Glomerular visceral epithelial cell (primary cell): ENCODE measurements at regions not wholly inside any gene's neighbourhood (a gene's known extent, or its start where the extent isn't known, plus 50 kb on each side); places are given as distances from the start of the nearest gene placed in this dataset.
"Not testable (repeated sequence)": the region's sequence is repeated elsewhere in the genome, so short reads cannot be mapped to it uniquely, and the experiment has no call there.

ENCODE experiments used
- DNase-seq: peaks from one replicate; pipeline ENCODE4 v3.0.0-alpha.2; 2016; ENCODE audit errors: extremely low spot score

DNA sequence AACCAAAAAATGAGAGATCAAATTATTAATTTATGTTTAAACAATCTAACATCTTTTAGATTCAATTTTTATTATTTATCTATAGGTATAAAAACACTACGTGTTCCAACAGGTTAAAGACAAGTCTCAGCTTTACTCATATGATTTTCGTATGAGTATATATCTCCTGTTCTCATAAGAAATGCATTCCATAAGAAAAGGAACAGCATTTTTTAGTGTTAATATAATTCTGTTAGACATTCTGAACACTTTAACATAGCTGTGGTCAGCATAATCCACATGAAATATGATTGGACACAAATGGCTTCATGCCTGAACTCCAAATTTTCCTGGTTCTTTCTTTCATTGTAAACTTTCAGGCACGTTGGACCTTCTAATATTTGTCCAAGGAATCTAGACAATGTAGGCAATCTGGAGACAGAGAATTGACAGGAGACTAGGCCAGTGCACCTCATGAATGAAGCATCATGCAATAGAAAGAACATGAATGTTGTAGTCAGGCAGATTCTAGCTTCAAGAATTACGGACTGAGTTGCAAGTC lies 1122.0 kb upstream of the ALCAM start:
- no peak for DNase-seq

DNA sequence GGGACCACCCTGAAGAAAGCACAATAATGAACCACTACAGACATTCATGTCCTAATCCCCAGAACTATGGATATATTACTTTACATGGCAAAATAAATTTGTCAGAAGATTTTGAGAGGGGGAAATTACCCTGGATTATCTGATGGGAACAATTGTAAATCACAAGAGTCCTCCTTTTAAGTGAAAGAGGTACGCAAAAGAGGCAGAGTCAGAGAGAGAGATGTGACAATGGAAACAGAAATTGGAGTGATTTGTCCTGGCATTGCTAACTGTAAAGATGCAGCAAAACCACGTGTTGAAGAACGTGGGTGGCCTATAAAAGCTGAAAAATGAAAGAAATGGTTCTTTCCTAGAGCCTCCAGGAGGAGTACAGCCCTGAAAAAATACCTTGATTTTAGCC lies 1121.4 kb upstream of the ALCAM start:
- DNase-seq: no peak

DNA sequence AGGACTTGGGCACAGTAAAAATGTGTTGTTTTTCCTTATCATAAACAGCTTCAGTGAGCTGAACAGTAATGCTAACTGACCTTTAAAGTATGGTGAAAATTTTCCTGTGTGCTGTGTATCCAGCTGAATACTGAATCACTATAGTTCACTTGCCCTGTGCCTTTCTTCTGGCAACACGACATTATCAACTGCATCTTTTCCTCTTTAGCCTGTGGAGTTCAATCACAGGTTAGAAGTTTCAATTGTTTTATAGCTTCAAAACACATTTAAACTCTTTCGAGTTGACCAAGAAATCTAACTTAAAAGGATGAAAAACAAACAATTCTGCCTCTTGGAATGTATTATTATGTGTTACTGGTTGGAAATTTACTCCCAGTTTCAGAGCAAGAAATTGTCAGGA lies 1120.7 kb upstream of the ALCAM start:
- DNase-seq: no peak

DNA sequence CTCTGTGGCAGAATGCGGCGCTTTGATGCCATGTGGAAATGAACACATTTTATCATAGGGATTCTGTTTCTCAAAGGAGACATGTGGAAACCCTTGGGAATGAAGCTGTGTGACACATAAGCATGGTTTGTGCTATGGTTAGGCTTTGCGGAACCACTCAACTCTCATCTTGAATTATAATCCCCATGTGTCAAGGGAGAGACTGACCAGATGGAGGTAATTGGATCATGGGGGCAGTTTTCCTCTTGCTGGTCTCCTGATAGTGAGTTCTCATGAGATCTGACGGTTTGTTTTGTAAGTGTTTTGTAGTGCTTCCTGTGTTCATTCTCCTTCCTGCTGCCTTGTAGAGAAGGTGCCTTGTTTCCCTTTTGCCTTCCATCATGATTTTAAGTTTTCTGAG lies 1109.2 kb upstream of the ALCAM start:
- DNase-seq: no peak

DNA sequence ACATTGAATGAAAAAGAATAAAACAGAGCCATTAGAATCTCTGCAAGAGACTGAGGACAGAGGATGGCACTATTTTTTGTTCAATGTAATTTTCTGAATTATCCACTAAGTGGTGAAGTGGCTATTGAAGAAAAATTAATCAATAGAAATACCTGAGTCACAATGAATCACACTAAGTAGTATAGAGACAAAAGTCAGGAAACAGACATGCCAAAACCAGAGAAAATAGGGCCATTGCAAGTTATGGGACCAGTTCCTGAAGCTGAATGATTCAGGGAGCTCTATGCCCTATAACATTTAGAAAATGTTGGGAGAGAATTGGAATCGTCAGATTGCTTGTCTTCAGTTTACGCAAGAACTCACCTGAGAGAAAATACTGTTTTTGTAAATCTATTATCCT lies 1103.2 kb upstream of the ALCAM start:
- DNase-seq: no peak

DNA sequence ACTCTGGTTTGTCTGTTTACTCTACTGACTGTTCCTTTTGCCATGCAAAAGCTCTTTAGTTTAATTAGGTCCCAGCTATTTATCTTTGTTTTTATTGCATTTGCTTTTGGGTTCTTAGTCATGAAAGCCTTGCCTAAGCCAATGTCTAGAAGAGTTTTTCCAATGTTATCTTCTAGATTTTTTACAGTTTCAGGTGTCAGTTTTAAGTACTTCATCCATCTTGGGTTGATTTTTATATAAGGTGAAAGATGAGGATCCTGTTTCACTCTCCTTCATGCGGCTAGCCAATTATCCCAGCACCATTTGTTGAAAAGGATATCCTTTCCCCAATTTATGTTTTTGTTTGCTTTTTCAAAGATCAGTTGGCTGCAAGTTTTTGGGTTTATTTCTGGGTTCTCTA lies 1100.5 kb upstream of the ALCAM start:
- DNase-seq: not testable (repeated sequence)

DNA sequence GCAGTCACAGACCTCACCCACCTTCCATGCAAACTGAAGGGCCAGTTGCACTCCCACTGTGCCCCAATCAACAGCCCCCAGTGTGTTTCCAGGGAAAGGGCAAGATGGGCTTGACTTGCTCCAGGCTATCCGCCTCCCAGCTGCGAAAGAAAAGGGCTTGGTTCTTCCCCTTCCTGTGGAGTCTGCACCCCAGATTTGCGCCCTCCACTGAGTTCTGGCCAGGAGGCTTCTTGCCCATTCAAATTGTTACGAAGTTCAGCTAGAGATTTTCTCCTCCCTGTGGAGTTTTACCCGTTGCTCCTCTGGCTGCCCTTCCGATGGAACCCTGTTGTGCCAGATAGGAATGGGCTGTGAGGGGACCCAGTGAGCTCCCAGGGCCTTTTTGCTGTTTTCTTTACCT lies 1096.9 kb upstream of the ALCAM start:
- DNase-seq: no peak

DNA sequence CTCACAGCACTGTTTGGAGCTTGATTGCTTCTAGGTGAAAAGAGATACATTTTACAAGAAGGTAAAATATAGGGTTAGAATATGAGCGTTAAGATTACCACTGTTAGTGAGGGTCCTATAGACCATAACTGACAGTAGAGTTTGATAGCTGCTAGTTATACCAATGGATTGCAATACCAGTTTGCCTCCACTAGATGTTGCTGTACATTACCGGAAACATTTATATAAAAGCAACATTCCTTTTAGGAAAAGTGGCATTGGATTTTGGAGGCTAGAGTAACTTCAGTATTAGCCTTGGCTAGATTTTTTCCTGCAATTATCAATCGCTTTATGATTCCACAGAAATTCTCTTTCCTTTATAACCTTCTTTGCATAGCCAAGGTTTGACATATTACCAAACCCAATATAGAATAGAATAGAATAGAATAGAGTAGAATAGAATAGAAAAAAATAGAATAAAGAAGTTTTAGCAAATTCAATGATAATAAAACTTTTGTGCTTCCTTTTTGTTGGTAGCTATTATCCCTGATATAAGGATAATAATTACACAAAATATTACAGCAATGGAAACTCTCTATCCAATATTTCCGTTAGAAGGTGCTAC lies 1093.6 kb upstream of the ALCAM start:
- peak; percentile 31 for DNase-seq

DNA sequence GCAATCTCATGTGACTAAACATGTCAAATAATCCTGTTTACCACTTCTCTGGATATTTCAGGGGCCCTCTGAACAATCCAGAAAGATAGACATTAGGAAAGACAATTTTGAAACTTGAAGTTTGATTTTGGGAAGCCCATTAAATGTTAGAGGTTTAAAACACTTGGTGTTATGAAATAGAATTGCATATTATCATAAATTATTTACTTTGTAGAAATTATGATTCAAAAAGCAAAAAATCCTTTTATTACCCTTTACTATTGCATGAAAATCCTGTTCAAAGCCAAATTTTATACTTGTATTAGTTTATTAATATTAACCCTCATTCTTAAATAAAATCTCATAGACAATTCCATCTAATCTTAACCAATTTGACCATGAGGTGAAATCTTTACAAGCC lies 1091.5 kb upstream of the ALCAM start:
- DNase-seq: no peak

DNA sequence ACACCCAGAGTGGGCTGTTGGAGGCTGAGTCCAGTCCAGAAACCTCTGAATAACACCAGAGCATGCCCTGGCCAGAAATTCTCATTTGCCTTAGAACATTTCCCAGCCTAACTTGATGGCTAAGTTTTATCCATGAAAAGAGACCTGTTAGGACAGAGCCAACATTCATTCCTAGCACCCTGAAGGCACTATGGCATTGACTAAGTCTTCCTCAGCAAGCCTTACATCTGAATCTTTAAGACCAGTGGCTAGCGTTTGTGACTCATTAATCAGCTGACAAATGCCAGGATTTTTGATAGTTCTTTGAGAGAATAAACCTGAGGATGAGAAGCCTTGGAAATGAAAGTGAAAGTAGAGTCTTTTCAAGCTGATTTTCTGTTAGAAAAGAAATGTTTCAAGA lies 1087.1 kb upstream of the ALCAM start:
- peak; percentile 54 for DNase-seq

DNA sequence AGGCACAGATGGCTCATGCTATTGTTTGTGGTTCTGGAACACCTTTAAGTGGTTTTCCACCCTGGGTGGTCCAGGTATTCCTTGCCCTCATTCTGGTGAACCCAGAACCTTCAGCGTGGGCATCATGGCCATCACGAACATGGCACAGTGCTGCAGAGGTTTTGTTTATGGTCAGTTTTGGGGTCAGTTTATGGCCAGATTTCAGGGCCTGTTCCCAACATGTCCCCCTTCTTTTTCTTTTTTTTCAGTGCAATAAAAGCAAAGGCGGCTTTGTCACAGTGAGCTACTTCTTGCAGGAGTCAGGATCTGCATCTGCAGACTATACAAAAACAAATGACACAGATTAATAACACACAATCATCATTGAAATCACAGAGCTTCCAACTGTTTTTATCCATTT lies 1085.0 kb upstream of the ALCAM start:
- DNase-seq: no peak

DNA sequence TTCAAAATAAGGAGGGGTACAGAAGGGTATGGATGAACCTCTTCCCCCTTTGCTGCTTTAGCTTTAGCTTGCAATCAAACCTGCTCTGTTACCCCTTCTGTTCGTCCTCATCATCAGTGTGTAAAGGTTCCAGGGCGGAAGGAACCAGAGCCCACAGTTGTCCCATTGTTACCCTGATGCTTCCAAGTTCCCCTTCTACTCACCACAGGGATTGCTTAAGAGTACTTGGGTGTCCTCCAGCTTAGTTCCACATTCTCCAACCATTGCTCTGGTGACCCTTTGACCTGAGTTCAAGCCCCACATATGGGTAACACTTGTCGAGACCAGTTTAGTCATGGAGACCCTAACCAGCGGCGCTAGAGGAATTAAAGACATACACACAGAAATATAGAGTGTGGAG lies 1080.1 kb upstream of the ALCAM start:
- no peak for DNase-seq

DNA sequence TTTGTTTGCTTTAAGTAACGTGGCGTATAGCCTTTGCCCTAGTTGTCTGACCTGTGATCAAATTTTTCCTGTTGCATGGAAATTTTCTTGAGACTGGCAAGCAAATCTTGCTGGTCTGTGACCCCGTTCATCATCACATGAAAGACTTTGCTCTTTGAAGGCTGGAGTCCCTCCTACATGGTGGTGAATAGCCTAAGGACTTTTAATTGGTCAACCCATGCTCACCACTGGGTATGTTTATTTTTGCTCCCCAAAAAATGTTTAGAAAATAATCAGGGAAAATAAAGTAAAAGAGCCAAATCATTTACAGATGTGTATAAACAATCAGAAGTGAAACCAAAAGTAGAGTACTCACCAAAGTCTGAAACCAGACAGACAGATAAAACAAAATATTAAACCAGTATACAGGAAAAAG lies 1075.3 kb upstream of the ALCAM start:
- no peak for DNase-seq

DNA sequence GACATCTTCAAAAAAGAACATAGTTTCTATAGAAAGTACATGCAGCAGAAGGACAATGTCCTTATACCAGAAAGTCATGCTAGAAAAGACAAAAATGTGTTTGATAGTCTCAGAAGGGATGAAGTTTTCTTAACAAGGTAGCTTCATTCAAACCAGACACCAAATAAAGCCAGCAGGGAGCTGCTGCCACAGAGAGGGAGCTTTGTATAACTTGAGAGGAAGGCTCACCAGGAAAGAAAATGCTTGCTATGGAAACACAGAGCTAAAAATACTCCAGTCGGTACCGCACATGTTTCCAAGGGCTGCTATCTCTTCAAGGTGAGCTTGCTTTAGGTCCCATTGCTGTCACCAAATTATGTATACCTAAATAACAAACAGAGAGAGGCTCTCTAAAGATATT lies 1074.8 kb upstream of the ALCAM start:
- no peak for DNase-seq

DNA sequence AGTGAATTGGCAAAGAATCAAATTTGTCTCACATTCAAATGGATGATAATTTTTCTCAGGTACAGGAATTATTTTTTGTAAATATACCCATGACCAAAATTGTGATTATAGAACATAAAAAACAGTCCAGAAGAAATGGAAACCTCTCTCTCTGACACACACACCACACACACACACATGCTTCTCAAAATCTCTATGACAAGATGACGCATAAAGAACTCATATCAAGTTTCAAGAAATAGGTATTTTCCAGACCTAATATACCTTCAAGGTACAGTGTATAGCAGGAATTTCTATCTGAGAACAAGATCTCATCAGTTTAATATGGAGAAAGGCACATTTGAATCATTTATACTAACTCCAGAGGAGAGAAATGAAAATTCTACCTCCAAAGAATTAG lies 1069.1 kb upstream of the ALCAM start:
- no peak for DNase-seq

DNA sequence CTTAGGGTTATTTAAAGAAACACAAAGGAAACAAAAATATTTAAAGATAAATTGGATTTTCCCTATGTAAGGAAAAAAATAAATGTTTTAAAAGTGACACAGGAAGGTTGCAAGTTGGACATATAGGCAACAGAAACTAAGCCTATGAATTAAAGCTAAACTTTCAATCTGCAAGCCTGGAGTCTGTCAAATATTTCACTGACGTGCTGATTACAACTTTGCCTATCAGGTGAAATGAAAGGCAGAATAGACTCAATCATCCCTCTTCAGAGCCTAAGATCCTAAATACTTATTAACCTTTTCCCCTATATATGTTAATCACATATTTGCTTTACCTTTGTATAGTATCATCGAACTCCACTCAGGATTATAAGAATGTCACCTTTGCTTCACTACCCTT lies 1068.0 kb upstream of the ALCAM start:
- no peak for DNase-seq

DNA sequence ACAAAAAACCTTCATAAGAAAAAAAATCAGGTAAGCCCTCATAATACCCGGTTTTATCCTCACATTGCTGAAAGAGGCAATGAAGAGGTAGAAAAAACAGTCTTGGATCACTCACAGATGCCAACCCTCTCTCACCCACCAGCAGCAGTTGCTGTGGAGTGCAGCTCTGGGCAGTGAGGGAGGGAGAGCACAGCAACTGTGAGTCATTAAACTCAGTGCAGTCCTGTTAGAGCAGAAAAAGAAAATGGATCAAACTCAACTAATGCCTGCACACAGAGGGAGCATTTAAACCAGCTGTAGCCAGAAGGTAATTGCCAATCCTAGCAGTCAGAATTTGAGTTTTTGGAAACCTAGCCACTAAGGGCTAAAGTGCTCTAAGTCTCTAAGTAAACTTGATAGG lies 1050.6 kb upstream of the ALCAM start:
- peak; percentile 9 for DNase-seq

DNA sequence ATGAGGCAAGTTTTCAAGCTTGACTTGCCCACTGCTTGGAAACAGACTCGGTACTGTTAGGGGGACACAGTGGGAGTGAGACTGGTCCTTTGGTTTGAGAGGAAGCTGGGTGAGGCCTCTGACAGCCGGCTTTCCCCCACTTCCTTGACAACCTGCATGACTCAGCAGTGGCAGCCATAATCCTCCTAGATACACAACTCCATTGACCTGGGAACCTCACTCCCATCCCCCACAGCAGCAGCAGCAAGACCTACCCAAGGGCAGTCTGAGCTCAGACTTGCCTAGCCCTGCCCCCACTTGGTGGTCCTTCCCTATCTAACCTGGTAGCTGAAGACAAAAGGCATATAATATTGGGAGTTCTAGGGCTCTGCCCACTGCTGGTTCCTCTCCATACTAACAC lies 1043.5 kb upstream of the ALCAM start:
- no peak for DNase-seq

DNA sequence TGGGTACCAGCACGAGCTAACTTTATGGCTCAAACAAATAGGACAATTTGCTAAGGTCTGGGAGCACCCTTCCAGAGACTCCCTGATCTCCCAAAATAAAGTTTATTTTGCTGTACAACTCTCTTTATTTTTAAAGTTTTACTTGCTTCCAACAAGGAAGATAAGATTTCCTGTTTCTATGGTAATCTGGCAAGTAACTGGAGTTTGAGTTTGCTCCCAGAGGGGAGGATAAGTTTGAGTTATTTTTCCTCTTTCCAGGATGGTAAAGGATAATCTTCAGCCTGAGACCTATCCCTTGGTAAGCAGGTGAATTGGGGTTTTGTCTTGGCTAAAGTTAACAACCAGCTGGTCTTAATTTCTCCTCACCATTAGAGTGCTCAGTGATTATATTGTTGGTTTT lies 1019.4 kb upstream of the ALCAM start:
- no peak for DNase-seq

DNA sequence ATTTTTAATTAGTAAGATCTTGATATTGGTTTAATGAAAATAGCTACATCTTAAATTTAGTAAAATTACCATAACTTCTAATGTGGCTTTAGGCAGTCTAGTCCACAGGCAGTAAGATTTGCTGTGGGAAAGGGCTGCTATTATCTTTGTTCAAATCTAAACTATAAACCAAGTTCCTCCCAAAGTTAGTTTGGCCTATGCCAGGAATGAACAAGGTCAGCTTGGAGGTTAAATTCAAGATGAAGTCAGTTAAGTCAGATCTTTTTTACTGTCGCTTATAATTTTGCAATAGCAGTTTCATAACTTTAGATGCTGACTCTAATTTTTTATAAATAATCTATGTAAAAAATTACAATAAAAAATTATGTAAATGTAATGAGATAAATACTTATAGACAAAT lies 1016.9 kb upstream of the ALCAM start:
- DNase-seq: no peak

DNA sequence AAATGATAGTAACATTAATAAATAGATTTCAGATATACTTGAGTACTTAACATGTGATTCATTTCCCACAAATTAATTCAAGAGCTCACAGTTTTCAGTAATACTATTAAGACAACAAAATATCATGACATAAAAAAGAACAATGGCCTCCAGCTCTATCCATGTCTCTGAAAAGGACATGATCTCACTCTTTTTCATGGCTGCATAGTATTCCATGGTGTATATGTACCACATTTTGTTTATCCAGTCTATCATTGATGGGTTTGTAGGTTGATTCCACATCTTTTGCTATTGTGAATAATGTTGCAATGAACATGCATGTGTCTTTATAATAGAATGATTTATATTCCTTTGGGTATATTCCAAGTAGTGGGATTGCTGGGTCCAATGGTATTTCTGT lies 1012.8 kb upstream of the ALCAM start:
- DNase-seq: no peak

DNA sequence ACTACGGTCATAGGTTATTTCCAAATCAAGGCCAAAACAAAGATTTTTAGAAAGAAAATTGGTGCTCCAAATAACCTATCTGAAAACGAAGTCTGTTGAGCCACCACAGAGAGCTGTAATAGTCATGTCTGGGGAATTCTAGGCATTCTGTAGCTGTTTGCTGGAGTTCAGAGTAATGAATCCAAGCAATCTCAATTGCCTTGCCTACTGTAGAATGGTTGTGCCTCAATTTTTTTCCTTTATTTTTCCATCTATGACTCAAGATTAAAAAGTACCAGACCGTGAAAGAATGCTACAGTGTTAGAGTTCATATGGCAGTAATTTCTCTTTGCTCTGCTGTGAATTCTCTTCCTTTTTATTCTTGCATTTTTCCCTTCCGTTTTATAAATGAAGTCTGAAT lies 1007.2 kb upstream of the ALCAM start:
- peak; percentile 87 for DNase-seq

DNA sequence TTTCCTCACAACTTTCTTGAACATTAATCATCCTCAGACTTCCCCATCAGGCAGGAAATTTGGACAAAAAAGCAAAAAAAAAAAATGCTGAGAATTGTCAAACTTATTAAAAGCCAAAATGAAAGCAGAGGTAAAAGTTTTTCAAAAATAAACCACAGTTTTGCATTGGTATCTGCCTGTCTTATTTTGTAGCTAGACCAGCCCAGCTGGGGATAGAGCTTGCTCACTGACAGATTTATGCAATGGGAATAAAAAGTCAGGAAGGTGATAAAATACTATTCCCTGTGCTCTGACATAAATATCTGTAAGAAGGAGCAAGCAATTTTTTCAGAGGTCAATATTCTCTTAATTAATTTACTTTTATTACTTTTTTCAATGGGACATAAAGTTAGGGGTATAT lies 1006.7 kb upstream of the ALCAM start:
- no peak for DNase-seq

DNA sequence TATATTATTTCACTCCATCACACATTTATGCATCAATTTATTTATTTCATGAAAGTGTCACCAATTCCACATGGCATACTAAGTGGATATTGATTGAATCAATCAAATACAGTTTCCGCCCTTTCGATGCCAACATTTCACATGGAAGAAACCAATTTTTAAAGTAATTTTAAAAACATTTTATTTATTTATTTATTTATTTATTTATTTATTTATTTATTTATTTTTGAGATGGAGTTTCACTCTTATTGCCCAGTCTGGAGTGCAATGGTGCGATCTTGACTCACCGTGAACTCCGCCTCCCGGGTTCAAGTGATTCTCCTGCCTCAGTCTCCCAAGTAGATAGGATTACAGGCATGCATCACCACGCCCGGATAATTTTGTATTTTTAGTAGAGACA lies 1005.0 kb upstream of the ALCAM start:
- DNase-seq: not testable (repeated sequence)
